Endothelial cell of hepatic sinusoid (primary cell): ENCODE measurements at regions not wholly inside any gene's neighbourhood (a gene's known extent, or its start where the extent isn't known, plus 50 kb on each side); places are given as distances from the start of the nearest gene placed in this dataset.

Experiments
- in situ Hi-C: cut with HindIII; loops from 2 replicates; pipeline ENCODE4 v1.10.0; 2017; ENCODE audit warnings: low sequenced_read_pairs

- in situ Hi-C loops: no loop called here
Observed at GRCh38 chr11:95556342-95557163, 233.0 kb downstream of the FAM76B start.

DNA sequence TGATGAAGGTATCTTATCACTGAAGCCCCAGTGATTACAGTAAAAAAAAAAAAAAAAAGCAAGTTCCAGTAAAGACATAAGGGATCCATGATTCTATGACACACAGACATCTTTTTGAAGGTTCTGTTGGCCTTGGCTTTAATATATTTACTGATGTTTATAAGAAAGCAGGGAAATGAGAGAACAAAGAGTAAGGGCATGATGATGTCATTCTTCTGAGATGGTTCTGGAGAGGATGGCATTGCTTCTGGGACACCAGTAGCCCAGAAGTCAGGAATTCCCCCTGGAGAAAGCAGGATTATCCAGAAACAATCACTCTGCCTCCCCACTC, 233.6 kb downstream of the FAM76B start:
- in situ Hi-C loops: no loop called here

- in situ Hi-C loops: no loop called here
Observed at GRCh38 chr11:95554911-95555310, 234.7 kb downstream of the FAM76B start.

GRCh38 chr11:95549301-95549700, 240.3 kb downstream of the FAM76B start:
- in situ Hi-C loops: no loop called here

GRCh38 chr11:95548416-95548815, 241.2 kb downstream of the FAM76B start:
- in situ Hi-C loops: no loop called here

DNA sequence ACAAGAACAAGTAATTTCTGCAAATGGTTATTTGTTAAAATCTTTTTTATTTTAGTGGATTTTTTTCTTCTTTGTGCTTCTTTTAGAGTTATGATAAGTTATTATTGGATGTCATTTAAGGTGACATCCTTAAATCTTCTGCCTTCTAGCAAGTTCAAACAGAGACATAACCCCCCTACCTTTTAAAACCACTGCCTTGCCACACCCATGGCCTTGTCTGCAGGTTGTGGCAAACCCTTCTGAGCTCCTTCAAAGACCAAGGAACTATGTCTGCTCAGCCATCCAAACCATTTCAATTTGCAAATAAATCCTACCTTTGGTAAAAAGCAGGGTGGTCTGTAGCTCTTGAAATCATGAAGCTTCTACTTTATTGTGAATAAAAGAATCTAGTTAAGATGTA, 241.6 kb downstream of the FAM76B start:
- in situ Hi-C loops: no loop called here

GRCh38 chr11:95547186-95547585, 242.4 kb downstream of the FAM76B start:
- in situ Hi-C loops: no loop called here

GRCh38 chr11:95545116-95545875, 244.3 kb downstream of the FAM76B start:
- in situ Hi-C loops: no loop called here

DNA sequence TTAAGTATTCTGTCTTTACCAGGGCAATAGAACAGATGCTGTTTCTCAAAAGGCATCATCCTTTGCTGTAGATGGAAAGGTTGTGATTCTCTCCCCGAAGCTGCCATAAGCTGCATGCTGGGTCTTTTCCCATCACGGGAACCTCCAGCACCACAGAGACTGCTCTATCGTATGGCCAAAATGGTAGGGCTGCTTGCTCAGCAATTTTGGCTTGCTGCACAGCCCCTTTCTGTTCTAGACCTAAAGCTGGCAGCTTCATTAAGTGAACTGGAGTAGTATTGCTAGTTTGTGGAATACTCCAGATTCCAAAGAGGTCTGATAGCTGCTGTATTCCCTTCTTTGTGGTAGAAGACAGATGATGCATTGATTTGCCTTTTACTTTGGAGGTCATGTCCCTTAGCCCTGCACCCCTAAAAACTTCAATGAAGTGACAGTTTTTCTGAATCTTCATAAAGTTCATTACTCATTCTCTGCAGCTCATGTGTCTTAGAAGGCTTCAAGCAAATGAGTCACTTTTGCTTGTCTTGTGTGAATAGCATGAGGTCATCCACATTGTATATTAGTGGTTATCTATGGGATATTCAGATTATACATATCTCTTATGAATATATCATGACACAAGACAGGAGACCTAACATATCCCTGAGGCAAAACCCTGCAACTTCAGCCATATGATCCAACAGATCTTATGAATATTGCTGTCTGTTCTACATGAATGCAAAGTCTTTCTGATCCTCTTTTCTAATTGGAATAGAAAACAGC, 245.3 kb downstream of the FAM76B start:
- in situ Hi-C loops: no loop called here

GRCh38 chr11:95542868-95543551, 246.6 kb downstream of the FAM76B start:
- in situ Hi-C loops: no loop called here

DNA sequence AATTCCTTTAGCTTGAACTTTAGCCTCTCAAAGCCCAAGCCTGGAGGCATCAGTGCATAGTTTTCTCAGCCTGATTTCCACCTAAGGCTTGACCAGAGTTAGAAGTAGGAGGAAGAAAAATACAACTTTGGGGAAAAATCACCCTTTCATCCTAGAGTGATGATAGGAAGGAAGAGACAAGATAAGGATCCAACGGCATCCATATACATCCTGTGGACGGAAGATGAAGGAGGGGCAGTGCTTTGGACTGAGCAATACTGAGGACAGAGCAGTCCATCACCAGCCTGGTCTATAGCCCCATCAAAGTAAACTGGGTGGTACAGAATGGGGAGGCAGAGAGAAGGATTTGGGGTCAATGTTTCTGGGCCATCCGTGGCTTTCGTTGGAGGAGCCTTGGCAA, 247.9 kb downstream of the FAM76B start:
- in situ Hi-C loops: no loop called here

DNA sequence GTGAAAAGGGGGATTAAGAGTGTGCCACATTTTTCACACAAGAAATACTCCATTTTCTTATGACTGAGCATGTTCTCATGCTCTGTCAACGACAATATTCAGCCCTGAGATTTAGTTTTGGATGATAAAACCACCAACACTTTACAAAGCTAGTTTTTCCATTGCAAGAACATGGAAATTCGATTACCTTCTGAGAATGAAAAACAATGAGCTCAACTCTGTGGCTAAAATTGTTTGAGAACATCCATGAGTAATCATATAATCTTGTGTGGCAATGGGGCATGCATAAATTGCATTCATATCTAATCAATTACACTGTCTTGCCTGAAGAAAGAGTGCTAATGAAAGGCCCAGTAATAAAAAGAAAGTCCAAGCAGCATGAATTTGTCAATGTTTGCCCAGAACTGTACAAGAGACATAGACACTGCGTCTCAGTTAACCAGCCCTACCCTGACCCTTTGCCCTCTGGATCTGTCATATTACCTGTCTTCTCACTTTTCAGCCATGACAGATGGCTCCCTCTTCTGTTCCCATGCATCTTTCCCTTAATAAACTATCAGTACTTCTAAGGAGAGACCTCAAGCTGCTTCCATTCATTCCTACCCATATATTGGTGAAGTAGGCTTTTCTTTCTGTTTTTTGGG, 253.4 kb downstream of the FAM76B start:
- in situ Hi-C loops: no loop called here

GRCh38 chr11:95534809-95535208, 254.8 kb downstream of the FAM76B start:
- in situ Hi-C loops: no loop called here

DNA sequence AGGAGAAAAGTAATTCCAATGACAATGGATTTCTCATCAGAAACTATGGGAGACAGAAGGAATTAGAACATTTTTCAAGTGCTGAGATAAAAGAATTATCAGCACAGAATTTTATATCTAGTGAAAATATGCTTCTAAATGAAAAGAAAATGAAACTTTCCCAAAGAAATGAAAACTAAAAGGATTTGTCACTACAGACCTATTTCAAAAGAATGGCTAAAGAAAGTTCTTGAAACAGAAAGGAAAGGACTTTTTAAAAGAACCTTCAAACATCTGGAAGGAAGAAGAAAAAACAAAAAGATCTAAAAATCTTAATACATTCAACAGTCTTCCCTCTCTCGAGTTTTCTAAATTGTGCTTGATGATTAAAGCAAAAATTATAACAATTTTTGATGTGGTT, 255.4 kb downstream of the FAM76B start:
- in situ Hi-C loops: no loop called here

- in situ Hi-C loops: no loop called here
Observed at GRCh38 chr11:95531116-95531515, 258.5 kb downstream of the FAM76B start.

GRCh38 chr11:95524314-95525036, 265.1 kb downstream of the FAM76B start:
- in situ Hi-C loops: no loop called here

DNA sequence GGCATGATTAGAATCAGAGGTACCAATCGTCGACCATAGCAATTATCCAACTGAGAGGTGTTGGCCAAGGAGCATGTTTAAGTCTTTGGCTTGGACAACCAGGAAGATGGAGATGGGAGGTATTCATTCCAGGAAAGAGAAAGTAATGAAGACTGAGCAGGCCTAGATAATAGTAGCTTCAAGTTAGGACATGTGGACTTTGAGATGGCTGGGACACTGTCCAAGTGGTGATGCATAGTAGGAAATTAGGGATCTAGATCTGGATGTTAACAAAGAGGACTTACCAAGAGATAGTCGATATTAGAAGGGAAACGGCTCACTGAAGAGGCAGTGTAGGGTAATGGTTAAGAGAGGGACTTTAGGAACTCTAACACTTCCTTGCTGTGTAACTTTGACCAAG, 266.7 kb downstream of the FAM76B start:
- in situ Hi-C loops: no loop called here

GRCh38 chr11:95521862-95522261, 267.7 kb downstream of the FAM76B start:
- in situ Hi-C loops: no loop called here

- in situ Hi-C loops: no loop called here
Observed at GRCh38 chr11:95521133-95521542, 268.4 kb downstream of the FAM76B start.
